HAP-1 (cell line): ENCODE measurements at regions not wholly inside any gene's neighbourhood (a gene's known extent, or its start where the extent isn't known, plus 50 kb on each side); places are given as distances from the start of the nearest gene placed in this dataset.
A peak's percentile ranks its signal among the peaks of the same experiment; 100 is the strongest.
"Not testable (repeated sequence)": the region's sequence is repeated elsewhere in the genome, so short reads cannot be mapped to it uniquely, and the experiment has no call there.

Experiments used
- DNase-seq, 2 experiments: peaks; one replicate each; pipeline ENCODE4 v3.0.0-alpha.2; 2016 to 2020; ENCODE audit warnings: low spot score in 2 of 2
- H3K27me3 ChIP-seq: fragments of 250-450 bp; sonication (Bioruptor Pico); 2 replicates; pipeline ENCODE4 v1.5.1; 2020; ENCODE audit warnings: low read depth, mild to moderate bottlenecking, moderate library complexity
- H3K36me3 ChIP-seq: fragments of 250-450 bp; sonication (Bioruptor Pico); replicated peaks from 2 replicates; pipeline ENCODE4 v1.5.1; 2020; ENCODE audit warnings: mild to moderate bottlenecking
- H3K4me1 ChIP-seq: fragments of 250-450 bp; sonication (Bioruptor Pico); 2 replicates; pipeline ENCODE4 v1.5.1; 2020; ENCODE audit warnings: mild to moderate bottlenecking
- H3K4me3 ChIP-seq: fragments of 250-450 bp; sonication (Bioruptor Pico); 2 replicates; pipeline ENCODE4 v1.5.1; 2020; ENCODE audit warnings: mild to moderate bottlenecking, moderate library complexity
- H3K9me3 ChIP-seq: fragments of 250-450 bp; sonication (Bioruptor Pico); 2 replicates; pipeline ENCODE4 v1.5.1; 2020; ENCODE audit warnings: mild to moderate bottlenecking, moderate library complexity
- in situ Hi-C: fragments of 300-500 bp; cut with MboI; formaldehyde crosslinking; loops from 3 replicates; pipeline ENCODE4 v1.14.3; 2020; ENCODE audit warnings: low sequenced_read_pairs, inconsistent platforms, mixed read lengths

GRCh38 chr4:160510928-160511327, 1408.0 kb downstream of the RAPGEF2 start:
- in situ Hi-C loops = no loop called here
- DNase-seq = no peak
- Histone ChIP-seq H3K36me3 (no peaks in the 10 kb centered on the region), H3K4me1 (no peaks in the 10 kb centered on the region), H3K4me3 (no peak overlapping the region), H3K27me3 (no peaks in the 10 kb centered on the region), H3K9me3 (no peaks in the 10 kb centered on the region)

GRCh38 chr4:160514126-160514525, 1411.2 kb downstream of the RAPGEF2 start:
- in situ Hi-C loops = no loop called here
- no peak overlapping the region for H3K4me3 ChIP-seq
- H3K36me3 ChIP-seq = no peaks in the 10 kb centered on the region
- H3K4me1 ChIP-seq = no peaks in the 10 kb centered on the region
- DNase-seq = no peak
- no peaks in the 10 kb centered on the region for H3K9me3 ChIP-seq
- no peaks in the 10 kb centered on the region for H3K27me3 ChIP-seq

GRCh38 chr4:160523231-160523630, 1420.4 kb downstream of the RAPGEF2 start:
- Histone ChIP-seq H3K4me3 (no peak overlapping the region), H3K9me3 (no peaks in the 10 kb centered on the region), H3K36me3 (no peaks in the 10 kb centered on the region), H3K27me3 (no peaks in the 10 kb centered on the region), H3K4me1 (no peaks in the 10 kb centered on the region)
- in situ Hi-C loops = no loop called here
- no peak for DNase-seq

GRCh38 chr4:160537681-160538080, 1434.8 kb downstream of the RAPGEF2 start:
- Histone ChIP-seq H3K27me3 (no peaks in the 10 kb centered on the region), H3K4me3 (no peak overlapping the region), H3K36me3 (no peaks in the 10 kb centered on the region), H3K9me3 (no peaks in the 10 kb centered on the region), H3K4me1 (no peaks in the 10 kb centered on the region)
- DNase-seq = no peak
- in situ Hi-C loops = no loop called here

GRCh38 chr4:160546201-160546600, 1443.3 kb downstream of the RAPGEF2 start:
- Histone ChIP-seq H3K36me3 (no peaks in the 10 kb centered on the region), H3K27me3 (no peaks in the 10 kb centered on the region), H3K4me3 (no peak overlapping the region), H3K9me3 (no peaks in the 10 kb centered on the region), H3K4me1 (no peaks in the 10 kb centered on the region)
- in situ Hi-C loops = no loop called here
- no peak for DNase-seq

GRCh38 chr4:160549951-160550519, 1447.2 kb downstream of the RAPGEF2 start:
- H3K4me1 ChIP-seq, in situ Hi-C loops, H3K36me3 ChIP-seq: not testable (repeated sequence)

GRCh38 chr4:160562661-160563060, 1459.8 kb downstream of the RAPGEF2 start:
- Histone ChIP-seq H3K4me1 (no peaks in the 10 kb centered on the region), H3K4me3 (no peak overlapping the region), H3K36me3 (no peaks in the 10 kb centered on the region), H3K27me3 (no peaks in the 10 kb centered on the region), H3K9me3 (no peaks in the 10 kb centered on the region)
- in situ Hi-C loops = no loop called here
- DNase-seq = no peak

More at GRCh38 chr4:160549951-160550519, 1447.2 kb downstream of the RAPGEF2 start:
- H3K27me3 ChIP-seq, H3K4me3 ChIP-seq, DNase-seq, H3K9me3 ChIP-seq: not testable (repeated sequence)

GRCh38 chr4:160563552-160564282, 1460.8 kb downstream of the RAPGEF2 start:
- Histone ChIP-seq H3K27me3 (no peaks in the 10 kb centered on the region), H3K36me3 (no peaks in the 10 kb centered on the region), H3K4me1 (no peaks in the 10 kb centered on the region), H3K9me3 (no peaks in the 10 kb centered on the region), H3K4me3 (no peak overlapping the region)
- no peak for DNase-seq
- in situ Hi-C loops = no loop called here

GRCh38 chr4:160567634-160568033, 1464.8 kb downstream of the RAPGEF2 start:
- in situ Hi-C loops = no loop called here
- no peaks in the 10 kb centered on the region for H3K4me1 ChIP-seq
- no peaks in the 10 kb centered on the region for H3K9me3 ChIP-seq
- H3K27me3 ChIP-seq = no peaks in the 10 kb centered on the region
- H3K4me3 ChIP-seq = no peak overlapping the region
- no peaks in the 10 kb centered on the region for H3K36me3 ChIP-seq
- DNase-seq = no peak

- no peaks in the 10 kb centered on the region for H3K36me3 ChIP-seq
- no peaks in the 10 kb centered on the region for H3K4me1 ChIP-seq
- no peaks in the 10 kb centered on the region for H3K27me3 ChIP-seq
- in situ Hi-C loops = no loop called here
- DNase-seq = no peak
- H3K4me3 ChIP-seq = no peak overlapping the region
- H3K9me3 ChIP-seq = no peaks in the 10 kb centered on the region
Observed at GRCh38 chr4:160570271-160570670, 1467.4 kb downstream of the RAPGEF2 start.

- in situ Hi-C loops, H3K27me3 ChIP-seq, H3K9me3 ChIP-seq, H3K4me3 ChIP-seq, H3K36me3 ChIP-seq, H3K4me1 ChIP-seq, DNase-seq: not testable (repeated sequence)
Observed at GRCh38 chr4:160574272-160574671, 1471.4 kb downstream of the RAPGEF2 start.

- Histone ChIP-seq H3K4me1 (no peaks in the 10 kb centered on the region), H3K27me3 (no peaks in the 10 kb centered on the region), H3K9me3 (no peaks in the 10 kb centered on the region), H3K4me3 (no peak overlapping the region), H3K36me3 (no peaks in the 10 kb centered on the region)
- in situ Hi-C loops = no loop called here
- no peak for DNase-seq
Observed at GRCh38 chr4:160580581-160580980, 1477.7 kb downstream of the RAPGEF2 start.

- no peaks in the 10 kb centered on the region for H3K27me3 ChIP-seq
- in situ Hi-C loops = no loop called here
- peak in 1 of 2 experiments; percentile 52 for DNase-seq
- no peak overlapping the region for H3K4me3 ChIP-seq
- no peaks in the 10 kb centered on the region for H3K36me3 ChIP-seq
- H3K9me3 ChIP-seq = no peaks in the 10 kb centered on the region
- H3K4me1 ChIP-seq = peaks cover 2% of the 10 kb centered on the region
Observed at GRCh38 chr4:160592258-160592657, 1489.4 kb downstream of the RAPGEF2 start.

GRCh38 chr4:160595646-160596045, 1492.8 kb downstream of the RAPGEF2 start:
- no peak for DNase-seq
- no peaks in the 10 kb centered on the region for H3K36me3 ChIP-seq
- no peaks in the 10 kb centered on the region for H3K9me3 ChIP-seq
- 0 out of 2 replicates have a peak, but pooled peaks cover 3% of the 10 kb centered on the region for H3K27me3 ChIP-seq
- H3K4me3 ChIP-seq = no peak overlapping the region
- in situ Hi-C loops = no loop called here
- peaks cover 2% of the 10 kb centered on the region for H3K4me1 ChIP-seq
